GM23338 (cell line): ENCODE measurements at regions not wholly inside any gene's neighbourhood (a gene's known extent, or its start where the extent isn't known, plus 50 kb on each side); places are given as distances from the start of the nearest gene placed in this dataset.

Experiments
- ATAC-seq: fragments of 200-7000 bp; cut with Tn5 transposase; 3 replicates; pipeline ENCODE4 v1.9.1; 2020
- DNase-seq: peaks from one replicate; pipeline ENCODE4 v3.0.0-alpha.2; 2015; ENCODE audit warnings: low spot score
- H2AFZ ChIP-seq: fragments of 200-600 bp; sonication (generic); 2 replicates; pipeline ENCODE4 v1.8.0; 2016; ENCODE audit warnings: antibody characterized with exemption, mild to moderate bottlenecking, moderate library complexity
- H3F3A ChIP-seq: fragments of 200-600 bp; sonication (generic); replicated peaks from 2 replicates; pipeline ENCODE4 v1.8.0; 2017; ENCODE audit warnings: antibody characterized with exemption, mixed run types, low read depth
- H3K27ac ChIP-seq: fragments of 200-600 bp; sonication (generic); 2 replicates; pipeline ENCODE4 v1.6.1; 2016; ENCODE audit warnings: low read depth
- H3K27me3 ChIP-seq: fragments of 200-600 bp; sonication (generic); 2 replicates; pipeline ENCODE4 v1.8.0; 2016; ENCODE audit warnings: mild to moderate bottlenecking, mixed run types, moderate library complexity; ENCODE audit not compliant: insufficient read depth
- H3K36me3 ChIP-seq: fragments of 200-600 bp; sonication (generic); 2 replicates; pipeline ENCODE4 v1.8.0; 2016; ENCODE audit warnings: mild to moderate bottlenecking; ENCODE audit not compliant: insufficient read depth
- H3K4me1 ChIP-seq: fragments of 200-600 bp; sonication (generic); 2 replicates; pipeline ENCODE4 v1.8.0; 2016; ENCODE audit warnings: mild to moderate bottlenecking, moderate library complexity; ENCODE audit not compliant: insufficient read depth
- H3K4me2 ChIP-seq: fragments of 200-600 bp; sonication (generic); 2 replicates; pipeline ENCODE4 v1.7.1; 2017; ENCODE audit warnings: mixed run types
- H3K4me3 ChIP-seq: fragments of 200-600 bp; sonication (generic); 2 replicates; pipeline ENCODE4 v1.6.1; 2016; ENCODE audit warnings: mixed run types
- H3K79me2 ChIP-seq: fragments of 200-600 bp; sonication (generic); replicated peaks from 2 replicates; pipeline ENCODE4 v1.8.0; 2017; ENCODE audit warnings: mild to moderate bottlenecking; ENCODE audit not compliant: insufficient read depth
- H3K9me2 ChIP-seq: fragments of 200-600 bp; sonication (generic); 2 replicates; pipeline ENCODE4 v1.8.0; 2017; ENCODE audit not compliant: insufficient read depth
- H4K20me1 ChIP-seq: fragments of 200-600 bp; sonication (generic); replicated peaks from 2 replicates; pipeline ENCODE4 v1.8.0; 2017; ENCODE audit warnings: mild to moderate bottlenecking; ENCODE audit not compliant: insufficient read depth
- H3K27ac Mint-ChIP-seq: 2 replicates; pipeline ENCODE4 v1.8.0; 2020; ENCODE audit warnings: inconsistent platforms, mild to moderate bottlenecking, moderate library complexity, mixed read lengths
- H3K27me3 Mint-ChIP-seq: 3 replicates; pipeline ENCODE4 v1.8.0; 2022; ENCODE audit warnings: low read depth, mild to moderate bottlenecking, moderate library complexity, mixed read lengths, inconsistent platforms; ENCODE audit not compliant: insufficient read depth, poor library complexity
- H3K36me3 Mint-ChIP-seq: 3 replicates; pipeline ENCODE4 v1.8.0; 2021; ENCODE audit warnings: low read depth, mild to moderate bottlenecking, inconsistent platforms, moderate library complexity, mixed read lengths
- H3K4me1 Mint-ChIP-seq: 3 replicates; pipeline ENCODE4 v1.8.0; 2020; ENCODE audit warnings: mild to moderate bottlenecking, inconsistent platforms, mixed read lengths
- H3K4me3 Mint-ChIP-seq: 3 replicates; pipeline ENCODE4 v1.8.0; 2021; ENCODE audit warnings: moderate library complexity, mild to moderate bottlenecking, inconsistent platforms, mixed read lengths
- H3K9me3 Mint-ChIP-seq: 3 replicates; pipeline ENCODE4 v1.8.0; 2020; ENCODE audit warnings: moderate library complexity, mild to moderate bottlenecking, inconsistent platforms, mixed read lengths
- CREB1 ChIP-seq: fragments of 250-450 bp; sonication (Bioruptor Pico); IDR thresholded peaks from 2 replicates; pipeline ENCODE4 v1.5.0; 2020; ENCODE audit warnings: low read depth, mild to moderate bottlenecking, moderate library complexity
- EZH2 ChIP-seq: fragments of 200-600 bp; sonication (generic); IDR thresholded peaks from one replicate; pipeline ENCODE4 v1.8.0; 2017; ENCODE audit warnings: antibody characterized with exemption, mild to moderate bottlenecking, low read depth; ENCODE audit not compliant: unreplicated experiment
- EZH2phosphoT487 ChIP-seq: fragments of 200-600 bp; sonication (generic); IDR thresholded peaks from one replicate; pipeline ENCODE4 v1.8.1; 2018; ENCODE audit warnings: antibody characterized with exemption; ENCODE audit not compliant: unreplicated experiment
- ZNF331 ChIP-seq: fragments of 250-450 bp; sonication (Bioruptor Pico); IDR thresholded peaks from 2 replicates; pipeline ENCODE4 v1.5.0; 2020; ENCODE audit warnings: low read depth, mild to moderate bottlenecking, moderate library complexity
- TF ChIP-seq, protein P1 (sequence below): fragments of 250-450 bp; sonication (Bioruptor Pico); IDR thresholded peaks from 2 replicates; pipeline ENCODE4 v1.5.0; 2020; ENCODE audit warnings: mild to moderate bottlenecking, moderate library complexity
- TF ChIP-seq, protein P2 (sequence below): IDR thresholded peaks from 2 replicates; pipeline ENCODE4 v1.6.1; 2016; ENCODE audit warnings: antibody characterized with exemption

DNA sequence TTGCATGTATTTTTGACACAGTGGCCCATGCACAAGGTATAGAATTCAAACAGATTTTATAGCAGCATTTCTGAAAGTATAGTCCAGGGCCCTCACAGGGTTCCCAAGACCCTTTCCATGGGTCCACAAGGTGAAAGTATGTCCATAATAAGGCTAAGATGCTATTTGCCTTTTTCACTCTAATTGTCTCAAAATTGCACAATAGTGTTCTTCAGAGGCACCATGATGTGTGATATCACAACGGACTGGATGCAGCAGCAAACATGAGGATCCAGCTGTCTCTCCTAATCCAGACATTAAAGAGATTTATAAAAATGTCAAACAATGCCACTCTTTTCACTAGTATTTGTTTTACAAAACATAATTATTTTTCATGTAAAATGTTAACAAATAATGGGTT, 88.8 kb upstream of the PRDX6 start:
- no peaks in the 10 kb centered on the region for H3K27me3 ChIP-seq
- DNase-seq (no peak), ATAC-seq (no peak)
- H3K4me3 Mint-ChIP-seq: no peak overlapping the region
- H3K36me3 ChIP-seq: no peaks in the 10 kb centered on the region
- H3K36me3 Mint-ChIP-seq: no peaks in the 10 kb centered on the region
- H3K27me3 Mint-ChIP-seq: no peaks in the 10 kb centered on the region
- H3K4me3 ChIP-seq: no peak overlapping the region
- H3K9me3 Mint-ChIP-seq: no peaks in the 10 kb centered on the region
- no peak overlapping the region for H3K27ac ChIP-seq
- no peak overlapping the region for H2AFZ ChIP-seq
- H3K79me2 ChIP-seq: no peaks in the 10 kb centered on the region
- TF ChIP-seq, protein P1, sequence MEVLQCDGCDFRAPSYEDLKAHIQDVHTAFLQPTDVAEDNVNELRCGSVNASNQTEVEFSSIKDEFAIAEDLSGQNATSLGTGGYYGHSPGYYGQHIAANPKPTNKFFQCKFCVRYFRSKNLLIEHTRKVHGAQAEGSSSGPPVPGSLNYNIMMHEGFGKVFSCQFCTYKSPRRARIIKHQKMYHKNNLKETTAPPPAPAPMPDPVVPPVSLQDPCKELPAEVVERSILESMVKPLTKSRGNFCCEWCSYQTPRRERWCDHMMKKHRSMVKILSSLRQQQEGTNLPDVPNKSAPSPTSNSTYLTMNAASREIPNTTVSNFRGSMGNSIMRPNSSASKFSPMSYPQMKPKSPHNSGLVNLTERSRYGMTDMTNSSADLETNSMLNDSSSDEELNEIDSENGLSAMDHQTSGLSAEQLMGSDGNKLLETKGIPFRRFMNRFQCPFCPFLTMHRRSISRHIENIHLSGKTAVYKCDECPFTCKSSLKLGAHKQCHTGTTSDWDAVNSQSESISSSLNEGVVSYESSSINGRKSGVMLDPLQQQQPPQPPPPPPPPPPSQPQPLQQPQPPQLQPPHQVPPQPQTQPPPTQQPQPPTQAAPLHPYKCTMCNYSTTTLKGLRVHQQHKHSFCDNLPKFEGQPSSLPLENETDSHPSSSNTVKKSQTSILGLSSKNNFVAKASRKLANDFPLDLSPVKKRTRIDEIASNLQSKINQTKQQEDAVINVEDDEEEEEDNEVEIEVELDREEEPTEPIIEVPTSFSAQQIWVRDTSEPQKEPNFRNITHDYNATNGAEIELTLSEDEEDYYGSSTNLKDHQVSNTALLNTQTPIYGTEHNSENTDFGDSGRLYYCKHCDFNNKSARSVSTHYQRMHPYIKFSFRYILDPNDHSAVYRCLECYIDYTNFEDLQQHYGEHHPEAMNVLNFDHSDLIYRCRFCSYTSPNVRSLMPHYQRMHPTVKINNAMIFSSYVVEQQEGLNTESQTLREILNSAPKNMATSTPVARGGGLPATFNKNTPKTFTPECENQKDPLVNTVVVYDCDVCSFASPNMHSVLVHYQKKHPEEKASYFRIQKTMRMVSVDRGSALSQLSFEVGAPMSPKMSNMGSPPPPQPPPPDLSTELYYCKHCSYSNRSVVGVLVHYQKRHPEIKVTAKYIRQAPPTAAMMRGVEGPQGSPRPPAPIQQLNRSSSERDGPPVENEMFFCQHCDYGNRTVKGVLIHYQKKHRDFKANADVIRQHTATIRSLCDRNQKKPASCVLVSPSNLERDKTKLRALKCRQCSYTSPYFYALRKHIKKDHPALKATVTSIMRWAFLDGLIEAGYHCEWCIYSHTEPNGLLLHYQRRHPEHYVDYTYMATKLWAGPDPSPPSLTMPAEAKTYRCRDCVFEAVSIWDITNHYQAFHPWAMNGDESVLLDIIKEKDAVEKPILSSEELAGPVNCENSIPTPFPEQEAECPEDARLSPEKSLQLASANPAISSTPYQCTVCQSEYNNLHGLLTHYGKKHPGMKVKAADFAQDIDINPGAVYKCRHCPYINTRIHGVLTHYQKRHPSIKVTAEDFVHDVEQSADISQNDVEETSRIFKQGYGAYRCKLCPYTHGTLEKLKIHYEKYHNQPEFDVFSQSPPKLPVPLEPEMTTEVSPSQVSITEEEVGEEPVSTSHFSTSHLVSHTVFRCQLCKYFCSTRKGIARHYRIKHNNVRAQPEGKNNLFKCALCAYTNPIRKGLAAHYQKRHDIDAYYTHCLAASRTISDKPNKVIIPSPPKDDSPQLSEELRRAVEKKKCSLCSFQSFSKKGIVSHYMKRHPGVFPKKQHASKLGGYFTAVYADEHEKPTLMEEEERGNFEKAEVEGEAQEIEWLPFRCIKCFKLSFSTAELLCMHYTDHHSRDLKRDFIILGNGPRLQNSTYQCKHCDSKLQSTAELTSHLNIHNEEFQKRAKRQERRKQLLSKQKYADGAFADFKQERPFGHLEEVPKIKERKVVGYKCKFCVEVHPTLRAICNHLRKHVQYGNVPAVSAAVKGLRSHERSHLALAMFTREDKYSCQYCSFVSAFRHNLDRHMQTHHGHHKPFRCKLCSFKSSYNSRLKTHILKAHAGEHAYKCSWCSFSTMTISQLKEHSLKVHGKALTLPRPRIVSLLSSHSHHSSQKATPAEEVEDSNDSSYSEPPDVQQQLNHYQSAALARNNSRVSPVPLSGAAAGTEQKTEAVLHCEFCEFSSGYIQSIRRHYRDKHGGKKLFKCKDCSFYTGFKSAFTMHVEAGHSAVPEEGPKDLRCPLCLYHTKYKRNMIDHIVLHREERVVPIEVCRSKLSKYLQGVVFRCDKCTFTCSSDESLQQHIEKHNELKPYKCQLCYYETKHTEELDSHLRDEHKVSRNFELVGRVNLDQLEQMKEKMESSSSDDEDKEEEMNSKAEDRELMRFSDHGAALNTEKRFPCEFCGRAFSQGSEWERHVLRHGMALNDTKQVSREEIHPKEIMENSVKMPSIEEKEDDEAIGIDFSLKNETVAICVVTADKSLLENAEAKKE: no peak
- no peak for TF ChIP-seq EZH2phosphoT487
- TF ChIP-seq CREB1: no peak
- no peak for TF ChIP-seq EZH2
- TF ChIP-seq ZNF331 (CRISPR knock-in tag): no peak
- H3K27ac Mint-ChIP-seq: no peak overlapping the region
- no peaks in the 10 kb centered on the region for H4K20me1 ChIP-seq
- no peaks in the 10 kb centered on the region for H3K4me1 Mint-ChIP-seq
- H3K9me2 ChIP-seq: no peaks in the 10 kb centered on the region
- no peaks in the 10 kb centered on the region for H3F3A ChIP-seq
- no peaks in the 10 kb centered on the region for H3K4me1 ChIP-seq
- H3K4me2 ChIP-seq: no peak overlapping the region

DNA sequence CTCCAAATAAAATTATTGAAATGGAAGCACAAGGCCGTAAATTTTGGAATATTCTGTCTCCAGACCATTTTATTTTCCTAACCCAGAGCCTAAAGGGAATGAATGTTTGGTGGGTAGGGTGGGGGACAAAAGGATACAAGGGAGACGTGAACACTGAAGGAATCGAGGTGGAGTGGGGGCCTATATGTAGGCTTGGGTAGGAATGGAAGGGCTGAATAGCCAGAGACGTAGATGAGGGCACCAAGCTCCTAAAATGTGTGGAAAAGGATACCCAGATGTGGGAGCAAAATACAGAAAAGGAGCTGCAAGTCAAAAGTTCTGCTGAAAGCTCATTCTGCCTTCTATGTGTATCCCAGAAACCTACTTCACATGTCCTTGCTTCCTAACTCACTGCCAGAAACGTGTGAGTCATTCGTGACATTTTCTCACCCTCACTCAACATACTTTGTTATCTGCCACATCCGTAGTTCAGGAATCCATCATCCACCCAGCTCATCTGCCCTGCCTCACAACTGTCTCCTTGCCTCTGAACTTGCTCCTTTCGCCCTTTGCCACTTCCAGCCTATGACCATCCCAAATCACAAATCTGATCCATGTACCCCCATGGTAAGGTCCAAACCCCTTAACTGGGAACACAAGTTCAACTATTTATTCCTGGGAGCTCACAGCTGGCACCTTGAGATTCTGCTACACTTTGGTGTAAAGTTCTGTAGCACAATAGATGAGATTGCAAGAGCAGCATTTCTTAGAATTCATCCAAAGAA, 84.1 kb upstream of the PRDX6 start:
- DNase-seq (no peak), ATAC-seq (no peak)
- Histone ChIP-seq H3K79me2 (no peaks in the 10 kb centered on the region), H3K27me3 (no peaks in the 10 kb centered on the region), H4K20me1 (no peaks in the 10 kb centered on the region), H3K27ac (no peak overlapping the region), H3K36me3 (no peaks in the 10 kb centered on the region), H3K9me2 (no peaks in the 10 kb centered on the region), H3F3A (no peaks in the 10 kb centered on the region), H3K4me3 (no peak overlapping the region), H3K4me2 (no peak overlapping the region), H3K4me1 (no peaks in the 10 kb centered on the region), H2AFZ (no peak overlapping the region)
- H3K27ac Mint-ChIP-seq: no peak overlapping the region
- no peaks in the 10 kb centered on the region for H3K9me3 Mint-ChIP-seq
- no peak overlapping the region for H3K4me3 Mint-ChIP-seq
- H3K27me3 Mint-ChIP-seq: no peaks in the 10 kb centered on the region
- no peaks in the 10 kb centered on the region for H3K36me3 Mint-ChIP-seq
- H3K4me1 Mint-ChIP-seq: peaks cover 4% of the 10 kb centered on the region; the same call in 1 of the 3 replicates
- TF ChIP-seq, protein P2, sequence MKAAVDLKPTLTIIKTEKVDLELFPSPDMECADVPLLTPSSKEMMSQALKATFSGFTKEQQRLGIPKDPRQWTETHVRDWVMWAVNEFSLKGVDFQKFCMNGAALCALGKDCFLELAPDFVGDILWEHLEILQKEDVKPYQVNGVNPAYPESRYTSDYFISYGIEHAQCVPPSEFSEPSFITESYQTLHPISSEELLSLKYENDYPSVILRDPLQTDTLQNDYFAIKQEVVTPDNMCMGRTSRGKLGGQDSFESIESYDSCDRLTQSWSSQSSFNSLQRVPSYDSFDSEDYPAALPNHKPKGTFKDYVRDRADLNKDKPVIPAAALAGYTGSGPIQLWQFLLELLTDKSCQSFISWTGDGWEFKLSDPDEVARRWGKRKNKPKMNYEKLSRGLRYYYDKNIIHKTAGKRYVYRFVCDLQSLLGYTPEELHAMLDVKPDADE: no peak
- no peak for TF ChIP-seq ZNF331 (CRISPR knock-in tag)
